Spleen (tissue), 7 donors: ENCODE measurements at regions not wholly inside any gene's neighbourhood (a gene's known extent, or its start where the extent isn't known, plus 50 kb on each side); places are given as distances from the start of the nearest gene placed in this dataset.

Experiments
- POLR2A ChIP-seq, 3 donors: fragments of 450-650 bp; IDR thresholded peaks; one replicate each; pipeline ENCODE4 v1.5.1; 2017; ENCODE audit warnings: antibody characterized with exemption in 3 of 3, mild to moderate bottlenecking in 1 of 3
- POLR2AphosphoS5 ChIP-seq, 3 donors: sonication (generic); formaldehyde crosslinking; IDR thresholded peaks; one replicate each; pipeline ENCODE4 v1.5.1; 2017; ENCODE audit warnings: antibody characterized with exemption in 3 of 3
- TF ChIP-seq, protein P1 (sequence below), 11 experiments: fragments of 200-600 bp in 7 of 11; fragments of 450-650 bp in 4 of 11; sonication (generic) in 4 of 11; IDR thresholded peaks in 8 of 11; conservative IDR thresholded peaks in 3 of 11; 1 replicate in 7 of 11; 2 replicates in 4 of 11; pipeline versions ENCODE4 v1.4.0 to v1.8.0; 2016 to 2021; ENCODE audit warnings: antibody characterized with exemption in 11 of 11, inconsistent platforms in 4 of 11, mild to moderate bottlenecking in 1 of 11
- donor health status: DM: no; HTN: no; CAD: no; lungs with moderate emphysema.
- donor health status: DM: no; HTN: no; CAD: no.
- donor health status: DM: no; HTN: no; CAD: no.

DNA sequence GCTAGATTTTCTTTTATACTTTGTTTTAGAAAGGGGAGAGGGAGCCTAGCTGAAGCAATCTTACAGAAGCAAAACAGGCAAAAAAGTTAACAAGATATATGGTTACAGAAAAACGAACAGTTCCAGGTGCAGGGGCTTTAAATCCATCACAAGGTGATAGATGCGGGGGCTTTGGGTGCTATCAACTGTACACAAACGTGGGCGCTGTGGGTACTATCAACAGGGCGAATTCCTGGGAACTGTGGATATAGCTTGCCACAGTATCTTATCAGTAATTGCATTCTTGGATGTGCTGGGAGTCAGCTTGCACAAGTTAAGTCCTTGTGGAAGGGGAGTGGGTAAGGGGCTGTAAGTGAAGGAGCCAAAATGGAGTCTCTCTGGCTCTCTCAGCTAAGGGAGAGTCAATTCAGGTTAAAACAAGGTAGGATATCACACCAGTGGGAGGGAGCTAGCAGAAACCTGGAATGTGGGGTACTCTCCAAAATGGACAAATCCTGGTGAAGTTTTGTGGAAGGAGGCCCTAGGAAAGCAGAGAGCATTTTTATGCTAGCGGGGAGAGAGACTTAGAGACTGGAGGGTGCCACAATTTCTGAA lies 325.8 kb upstream of the SPHKAP start:
- TF ChIP-seq, protein P1, sequence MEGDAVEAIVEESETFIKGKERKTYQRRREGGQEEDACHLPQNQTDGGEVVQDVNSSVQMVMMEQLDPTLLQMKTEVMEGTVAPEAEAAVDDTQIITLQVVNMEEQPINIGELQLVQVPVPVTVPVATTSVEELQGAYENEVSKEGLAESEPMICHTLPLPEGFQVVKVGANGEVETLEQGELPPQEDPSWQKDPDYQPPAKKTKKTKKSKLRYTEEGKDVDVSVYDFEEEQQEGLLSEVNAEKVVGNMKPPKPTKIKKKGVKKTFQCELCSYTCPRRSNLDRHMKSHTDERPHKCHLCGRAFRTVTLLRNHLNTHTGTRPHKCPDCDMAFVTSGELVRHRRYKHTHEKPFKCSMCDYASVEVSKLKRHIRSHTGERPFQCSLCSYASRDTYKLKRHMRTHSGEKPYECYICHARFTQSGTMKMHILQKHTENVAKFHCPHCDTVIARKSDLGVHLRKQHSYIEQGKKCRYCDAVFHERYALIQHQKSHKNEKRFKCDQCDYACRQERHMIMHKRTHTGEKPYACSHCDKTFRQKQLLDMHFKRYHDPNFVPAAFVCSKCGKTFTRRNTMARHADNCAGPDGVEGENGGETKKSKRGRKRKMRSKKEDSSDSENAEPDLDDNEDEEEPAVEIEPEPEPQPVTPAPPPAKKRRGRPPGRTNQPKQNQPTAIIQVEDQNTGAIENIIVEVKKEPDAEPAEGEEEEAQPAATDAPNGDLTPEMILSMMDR (IDR thresholded peaks at IDR 0.05 in 8 of 11, conservative IDR thresholded peaks at IDR 0.05 in 3 of 11), result no peak
- TF ChIP-seq POLR2AphosphoS5 (IDR thresholded peaks at IDR 0.05) (no peak), POLR2A (IDR thresholded peaks at IDR 0.05) (no peak)
